T-cell (primary cell): ENCODE measurements at regions not wholly inside any gene's neighbourhood (a gene's known extent, or its start where the extent isn't known, plus 50 kb on each side); places are given as distances from the start of the nearest gene placed in this dataset.
"Not testable (repeated sequence)": the region's sequence is repeated elsewhere in the genome, so short reads cannot be mapped to it uniquely, and the experiment has no call there.

Source experiments
- ATAC-seq, 4 experiments: fragments of 200-7000 bp in 3 of 4; fragments of 150-1000 bp in 1 of 4; cut with Tn5 transposase; replicated peaks in 1 of 4; 1 replicate in 3 of 4; 2 replicates in 1 of 4; pipeline ENCODE4 v1.10.0; 2021; ENCODE audit warnings: moderate library complexity in 3 of 4, mild to moderate bottlenecking in 2 of 4, moderate number of reproducible peaks in 1 of 4
- CTCF ChIA-PET, 2 donors: fragments of 300-600 bp; sonication (Branson Sonifier 250); formaldehyde crosslinking; loops; one replicate each; lab custom pipeline; 2022; ENCODE audit warnings: antibody characterized with exemption in 2 of 2; lab: Charles Lee
- POLR2A ChIA-PET, 2 donors: fragments of 300-600 bp; sonication (Branson Sonifier 250); formaldehyde crosslinking; loops; one replicate each; lab custom pipeline; 2022; ENCODE audit warnings: antibody characterized with exemption in 2 of 2; lab: Charles Lee
- DNase-seq, 35 experiments: peaks; one replicate each; pipeline versions ENCODE4 v3.0.0 to v3.0.0-alpha.2; 2013 to 2023
- H3K27ac ChIP-seq: one replicate; pipeline ENCODE4 v1.5.1; 2013; ENCODE audit warnings: low read length
- H3K27me3 ChIP-seq, 2 experiments: replicated peaks in 1 of 2; 1 replicate in 1 of 2; 2 replicates in 1 of 2; pipeline versions ENCODE4 v1.6.1 to v1.7.0; 2013; ENCODE audit warnings: low read length in 1 of 2, mixed read lengths in 1 of 2; ENCODE audit not compliant: control insufficient read depth in 2 of 2, insufficient read depth in 2 of 2; ENCODE audit errors: extremely low read depth in 1 of 2
- H3K36me3 ChIP-seq, 2 donors: 1 replicate in 1 of 2; 2 replicates in 1 of 2; pipeline versions ENCODE4 v1.6.1 to v1.7.0; 2013; ENCODE audit warnings: low read length in 1 of 2; ENCODE audit not compliant: control insufficient read depth in 2 of 2, insufficient read depth in 1 of 2; ENCODE audit errors: extremely low read depth in 1 of 2
- H3K4me1 ChIP-seq, 2 experiments: 1 replicate in 1 of 2; 2 replicates in 1 of 2; pipeline versions ENCODE4 v1.6.1 to v1.7.0; 2013; ENCODE audit warnings: low read length in 2 of 2, mixed read lengths in 1 of 2; ENCODE audit not compliant: insufficient read depth in 2 of 2, control insufficient read depth in 1 of 2; ENCODE audit errors: extremely low read depth in 1 of 2
- H3K4me3 ChIP-seq, 2 donors: 1 replicate in 1 of 2; 2 replicates in 1 of 2; pipeline versions ENCODE4 v1.5.1 to v1.7.0; 2013; ENCODE audit warnings: mild to moderate bottlenecking in 2 of 2, low read length in 1 of 2, moderate library complexity in 1 of 2; ENCODE audit not compliant: control insufficient read depth in 1 of 2; ENCODE audit errors: extremely low read depth in 1 of 2
- H3K9me3 ChIP-seq: 2 replicates; pipeline ENCODE4 v1.7.0; 2013
- H3K27ac Mint-ChIP-seq, 2 donors: one replicate each; pipeline ENCODE4 v1.8.0; 2020 to 2021; ENCODE audit warnings: mild to moderate bottlenecking in 2 of 2, mixed read lengths in 2 of 2
- H3K27me3 Mint-ChIP-seq, 2 donors: one replicate each; pipeline ENCODE4 v1.8.0; 2021 to 2022; ENCODE audit warnings: mixed read lengths in 2 of 2
- H3K36me3 Mint-ChIP-seq: one replicate; pipeline ENCODE4 v1.8.0; 2021; ENCODE audit warnings: mixed read lengths
- H3K4me1 Mint-ChIP-seq, 3 donors: one replicate each; pipeline ENCODE4 v1.8.0; 2020 to 2022; ENCODE audit warnings: mixed read lengths in 3 of 3, mild to moderate bottlenecking in 1 of 3
- H3K4me3 Mint-ChIP-seq, 3 donors: one replicate each; pipeline ENCODE4 v1.8.0; 2020 to 2022; ENCODE audit warnings: mild to moderate bottlenecking in 3 of 3, mixed read lengths in 3 of 3, moderate library complexity in 3 of 3
- H3K9me3 Mint-ChIP-seq, 3 donors: one replicate each; pipeline ENCODE4 v1.8.0; 2020 to 2022; ENCODE audit warnings: mixed read lengths in 3 of 3
- WGBS: methylation state at CpG from one replicate; pipeline ENCODE4 v1.1.5; 2013; ENCODE audit warnings: missing lambda C conversion rate; ENCODE audit not compliant: insufficient coverage; 5-methylcytosine and 5-hydroxymethylcytosine counted together

- Mint-ChIP-seq H3K4me3 (peak overlapping the region in 2 of 3 donors; percentile 51 to 53), H3K27me3 (no peaks in the 10 kb centered on the region), H3K36me3 (peaks cover 6% of the 10 kb centered on the region), H3K9me3 (no peaks in the 10 kb centered on the region), H3K4me1 (peaks cover 63 to 81% (median 71%) of the 10 kb centered on the region in 3 donors), H3K27ac (peak overlapping the region; percentile 90 to 98)
- H3K36me3 ChIP-seq, result no peaks in the 10 kb centered on the region
- H3K4me1 ChIP-seq, result peaks cover 8 to 51% of the 10 kb centered on the region in 2 experiments
- H3K27me3 ChIP-seq, result no peaks in the 10 kb centered on the region
- ATAC-seq (no peak), DNase-seq (no peak)
- CTCF ChIA-PET, result no interaction called here
- peak overlapping the region; percentile 53 for H3K27ac ChIP-seq
- H3K4me3 ChIP-seq, result no peak overlapping the region
- POLR2A ChIA-PET, result no interaction called here
- 40% methylated on average over 3 of the region's 9 CpGs for WGBS
- no peaks in the 10 kb centered on the region for H3K9me3 ChIP-seq
These were observed 69.3 kb upstream of the IER3 start for GRCh38 chr6:30813631-30814145.

- H3K4me3 ChIP-seq, result no peak overlapping the region
- no peaks in the 10 kb centered on the region for H3K27me3 ChIP-seq
- no peaks in the 10 kb centered on the region for H3K9me3 ChIP-seq
- DNase-seq (peak in 3 of 35 experiments; percentile 3 to 37 (median 22)), ATAC-seq (peak; percentile 36 to 59 (median 48))
- H3K36me3 Mint-ChIP-seq, result peaks cover 9% of the 10 kb centered on the region
- H3K4me1 ChIP-seq, result peaks cover 8 to 49% of the 10 kb centered on the region in 2 experiments
- peak overlapping the region; percentile 74 to 91 for H3K27ac Mint-ChIP-seq
- H3K9me3 Mint-ChIP-seq, result no peaks in the 10 kb centered on the region
- H3K27me3 Mint-ChIP-seq, result no peaks in the 10 kb centered on the region
- ChIA-PET POLR2A (no interaction called here), CTCF (interaction anchor here in 1 of 2 donors (1.0 kb wide), 1 partner anchor 269 kb away, joined by 4 read pairs; no protein-coding TSS in a partner anchor)
- H3K27ac ChIP-seq, result peak overlapping the region; percentile 24
- H3K36me3 ChIP-seq, result peaks cover 0 to 2% of the 10 kb centered on the region in 2 donors
- 56% methylated on average over 4 of the region's 7 CpGs for WGBS
- H3K4me3 Mint-ChIP-seq, result peak overlapping the region in 2 of 3 donors; percentile 16 to 37
- H3K4me1 Mint-ChIP-seq, result peaks cover 64 to 76% (median 70%) of the 10 kb centered on the region in 3 donors
These were observed 66.5 kb upstream of the IER3 start for GRCh38 chr6:30810813-30811339.

- 95% methylated on average over 9 of the region's 26 CpGs for WGBS
- H3K36me3 ChIP-seq, H3K4me3 Mint-ChIP-seq, CTCF ChIA-PET, H3K27me3 ChIP-seq, H3K9me3 Mint-ChIP-seq, H3K9me3 ChIP-seq, POLR2A ChIA-PET, H3K27ac Mint-ChIP-seq, ATAC-seq, DNase-seq, H3K27ac ChIP-seq, H3K36me3 Mint-ChIP-seq, H3K27me3 Mint-ChIP-seq, H3K4me3 ChIP-seq: not testable (repeated sequence)
- peaks cover 48 to 64% (median 63%) of the 10 kb centered on the region in 3 donors for H3K4me1 Mint-ChIP-seq
- peaks cover 8 to 29% of the 10 kb centered on the region in 2 experiments for H3K4me1 ChIP-seq
These were observed 63.2 kb upstream of the IER3 start for GRCh38 chr6:30807566-30807965.

- Histone ChIP-seq H3K27me3 (no peaks in the 10 kb centered on the region), H3K27ac (no peak overlapping the region), H3K4me1 (peaks cover 8 to 27% of the 10 kb centered on the region in 2 experiments), H3K9me3 (no peaks in the 10 kb centered on the region), H3K4me3 (no peak overlapping the region), H3K36me3 (peaks cover 0 to 2% of the 10 kb centered on the region in 2 donors)
- H3K9me3 Mint-ChIP-seq, result no peaks in the 10 kb centered on the region
- H3K27me3 Mint-ChIP-seq, result no peaks in the 10 kb centered on the region
- ATAC-seq (no peak), DNase-seq (no peak)
- peaks cover 40 to 63% (median 58%) of the 10 kb centered on the region in 3 donors for H3K4me1 Mint-ChIP-seq
- peak overlapping the region in 1 of 2 donors; percentile 34 for H3K27ac Mint-ChIP-seq
- 77% methylated on average over 2 of the region's 14 CpGs for WGBS
- peaks cover 6% of the 10 kb centered on the region for H3K36me3 Mint-ChIP-seq
- no peak overlapping the region for H3K4me3 Mint-ChIP-seq
- POLR2A ChIA-PET, result no interaction called here
- CTCF ChIA-PET, result no interaction called here
These were observed 62.3 kb upstream of the IER3 start for GRCh38 chr6:30806581-30807183.

GRCh38 chr6:30804333-30804732 is 60.0 kb upstream of the IER3 start:
- no peak for DNase-seq
- no peaks in the 10 kb centered on the region for H3K9me3 Mint-ChIP-seq
- no peaks in the 10 kb centered on the region for H3K27me3 Mint-ChIP-seq
- no peaks in the 10 kb centered on the region for H3K9me3 ChIP-seq
- no peak overlapping the region for H3K27ac Mint-ChIP-seq
- H3K4me3 Mint-ChIP-seq, result no peak overlapping the region
- peaks cover 3 to 14% of the 10 kb centered on the region in 2 experiments for H3K4me1 ChIP-seq
- H3K27me3 ChIP-seq, result no peaks in the 10 kb centered on the region
- CTCF ChIA-PET, result no interaction called here
- POLR2A ChIA-PET, result interaction anchor here in 1 of 2 donors (0.5 kb wide), 1 partner anchor 36 kb away, joined by 3 read pairs; no protein-coding TSS in a partner anchor
- H3K36me3 Mint-ChIP-seq, result peaks cover 6% of the 10 kb centered on the region
- ATAC-seq, result no peak
- H3K4me3 ChIP-seq, result no peak overlapping the region
- H3K4me1 Mint-ChIP-seq, result peaks cover 21 to 42% (median 41%) of the 10 kb centered on the region in 3 donors
- peaks cover 0 to 2% of the 10 kb centered on the region in 2 donors for H3K36me3 ChIP-seq
- no peak overlapping the region for H3K27ac ChIP-seq
- no CpG with 5 or more reads among the region's 1 CpG for WGBS

GRCh38 chr6:30802731-30803130 is 58.4 kb upstream of the IER3 start:
- no peak for DNase-seq
- peaks cover 21 to 38% (median 31%) of the 10 kb centered on the region in 3 donors for H3K4me1 Mint-ChIP-seq
- no peaks in the 10 kb centered on the region for H3K9me3 Mint-ChIP-seq
- no peak overlapping the region for H3K4me3 Mint-ChIP-seq
- peaks cover 3 to 7% of the 10 kb centered on the region in 2 experiments for H3K4me1 ChIP-seq
- CTCF ChIA-PET, result interaction anchor here in 1 of 2 donors (0.9 kb wide), 1 partner anchor 13 kb away, joined by 3 read pairs; no protein-coding TSS in a partner anchor
- POLR2A ChIA-PET, result no interaction called here
- no peaks in the 10 kb centered on the region for H3K27me3 Mint-ChIP-seq
- H3K36me3 Mint-ChIP-seq, result peaks cover 3% of the 10 kb centered on the region
- ATAC-seq, result no peak
- H3K27ac Mint-ChIP-seq, result no peak overlapping the region
- H3K27me3 ChIP-seq, result no peaks in the 10 kb centered on the region
- H3K9me3 ChIP-seq, result no peaks in the 10 kb centered on the region
- no peak overlapping the region for H3K27ac ChIP-seq
- no peaks in the 10 kb centered on the region for H3K36me3 ChIP-seq
- no CpG with 5 or more reads among the region's 1 CpG for WGBS
- H3K4me3 ChIP-seq, result no peak overlapping the region
